Neural progenitor cell (in vitro differentiated cells): ENCODE measurements at regions not wholly inside any gene's neighbourhood (a gene's known extent, or its start where the extent isn't known, plus 50 kb on each side); places are given as distances from the start of the nearest gene placed in this dataset.

ENCODE experiments used
- CTCF ChIP-seq: fragments of 200-600 bp; sonication (generic); IDR thresholded peaks from 2 replicates; pipeline ENCODE4 v1.5.1; 2017; ENCODE audit warnings: antibody characterized with exemption, mild to moderate bottlenecking
- EZH2 ChIP-seq: fragments of 200-600 bp; sonication (generic); IDR thresholded peaks from 2 replicates; pipeline ENCODE4 v1.6.1; 2017; ENCODE audit warnings: antibody characterized with exemption, mild to moderate bottlenecking, moderate library complexity

DNA sequence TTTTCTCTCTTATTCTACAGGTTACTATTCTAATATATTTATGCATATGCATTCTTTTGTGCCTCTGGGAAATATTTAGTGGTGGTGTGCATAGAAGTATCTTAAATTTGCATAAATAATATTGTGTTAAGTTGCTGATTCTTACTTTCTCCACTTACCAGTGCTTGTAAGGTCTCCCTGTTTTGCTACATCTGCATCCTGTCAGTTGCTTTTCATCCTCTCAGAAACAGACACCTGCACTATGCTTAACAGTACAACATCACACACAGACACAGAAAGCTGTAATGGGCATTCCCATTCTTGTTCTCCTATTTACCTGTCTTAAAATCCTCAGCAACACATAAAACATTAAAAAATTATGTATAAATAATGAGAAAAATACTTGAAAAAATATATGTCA, 713.3 kb upstream of the RGMB start:
- no peak for TF ChIP-seq CTCF
- TF ChIP-seq EZH2, result no peak
